ENCODE measurements at regions not wholly inside any gene's neighbourhood (a gene's known extent, or its start where the extent isn't known, plus 50 kb on each side); places are given as distances from the start of the nearest gene placed in this dataset.
"Not testable (repeated sequence)": the region's sequence is repeated elsewhere in the genome, so short reads cannot be mapped to it uniquely, and the experiment has no call there.

DNA sequence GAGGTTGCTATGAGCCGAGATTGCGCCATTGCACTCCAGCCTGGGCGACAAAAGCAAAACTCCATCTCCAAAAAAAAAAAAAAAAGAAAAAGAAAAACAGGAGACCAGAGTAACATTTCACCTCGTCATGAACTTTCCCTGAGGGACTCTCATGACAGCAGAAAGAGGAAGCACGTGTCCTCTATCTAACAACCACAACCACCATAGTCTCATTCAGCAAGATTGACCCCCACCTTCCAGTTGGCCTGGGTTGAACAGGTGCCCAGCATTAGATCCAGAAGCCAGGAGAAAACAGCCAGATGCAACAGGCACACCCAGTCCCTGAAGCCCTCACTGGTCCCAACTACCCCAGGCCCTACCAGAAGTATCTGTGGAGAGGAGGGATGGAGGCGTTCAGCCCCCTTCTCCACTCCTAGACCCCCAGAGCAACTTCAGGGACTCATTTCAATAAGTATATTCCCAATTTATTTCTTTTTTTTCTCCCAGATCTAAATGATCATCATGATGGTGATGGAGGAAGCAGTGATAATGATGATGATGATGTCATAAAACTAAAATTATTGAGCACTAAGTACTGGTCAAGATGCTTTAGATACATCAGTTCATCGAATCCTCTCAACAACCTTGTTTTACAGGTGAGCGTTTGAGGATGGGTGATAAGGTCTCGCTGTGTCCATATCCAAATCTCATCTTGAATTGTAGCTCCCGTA lies 235.0 kb downstream of the EFCAB11 start:
- peak overlapping the region; percentile 66 to 76 for H3K4me3 Mint-ChIP-seq
- ATAC-seq (replicated peaks) (peak; percentile 12), DNase-seq (peak in 1 of 3 experiments; percentile 12)
- no peaks in the 10 kb centered on the region for H3K27me3 Mint-ChIP-seq
- H3K9me3 Mint-ChIP-seq = peaks cover 0 to 1% of the 10 kb centered on the region in 2 donors
- H3K36me3 Mint-ChIP-seq (ENCODE audit: insufficient read depth) = peaks cover 18% of the 10 kb centered on the region
- peak overlapping the region; percentile 83 to 93 for H3K27ac Mint-ChIP-seq
- peaks cover 63 to 77% of the 10 kb centered on the region in 2 donors for H3K4me1 Mint-ChIP-seq (ENCODE audit: low read depth in 2 of 2)

DNA sequence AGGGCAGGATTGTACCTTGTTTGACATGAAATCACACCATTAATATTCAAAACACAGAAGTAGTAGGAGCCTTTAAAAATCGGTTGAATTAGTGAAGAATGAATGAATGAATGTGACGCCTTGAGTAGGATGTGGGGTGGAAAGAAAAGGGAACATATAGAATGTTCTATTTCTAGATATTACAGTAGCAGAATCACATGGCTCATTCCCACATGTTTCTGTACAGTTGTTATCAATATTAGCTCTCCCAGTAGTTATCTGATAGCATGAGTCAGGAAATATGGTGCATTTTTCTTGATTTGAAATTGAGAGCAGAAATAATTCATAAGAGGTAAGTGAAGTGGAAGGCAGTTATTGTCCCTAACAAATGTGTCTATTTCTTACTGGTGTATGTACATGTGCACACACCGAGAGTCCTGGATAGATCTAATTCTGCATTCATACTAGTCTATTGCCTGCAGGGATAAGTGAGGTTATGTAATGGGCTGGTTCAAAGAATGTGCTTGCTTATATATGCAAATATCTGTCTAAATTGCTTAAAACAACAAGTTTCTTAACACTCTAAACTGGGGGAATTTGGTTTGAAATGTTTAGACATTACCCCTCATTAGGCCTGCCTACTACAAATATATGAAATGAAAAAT lies 245.4 kb downstream of the EFCAB11 start:
- Mint-ChIP-seq H3K4me3 (no peak overlapping the region), H3K9me3 (peaks cover 5 to 6% of the 10 kb centered on the region in 2 donors), H3K36me3 (ENCODE audit: insufficient read depth) (no peaks in the 10 kb centered on the region), H3K4me1 (ENCODE audit: low read depth in 2 of 2) (peaks cover 5 to 16% of the 10 kb centered on the region in 2 donors), H3K27ac (no peak overlapping the region), H3K27me3 (no peaks in the 10 kb centered on the region)
- DNase-seq = no peak
- ATAC-seq (replicated peaks) = no peak

DNA sequence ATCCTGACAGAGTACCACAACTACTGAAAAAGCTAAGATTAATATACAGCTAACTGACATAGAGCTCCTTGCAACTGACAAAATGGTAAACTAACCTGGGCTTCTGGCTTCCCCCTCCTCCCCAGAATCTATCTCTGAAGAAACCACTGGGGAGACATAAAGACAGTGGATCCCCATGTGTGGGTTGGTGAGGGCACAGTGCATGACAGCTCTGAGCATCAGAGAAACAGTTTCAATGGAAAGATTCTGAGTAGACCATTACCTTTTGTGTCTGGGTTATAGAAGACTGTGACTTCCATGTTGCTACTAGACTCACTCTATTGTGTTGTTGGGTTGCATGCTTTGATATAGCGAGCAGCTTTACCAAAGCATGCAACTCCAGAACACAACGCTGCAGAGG lies 247.4 kb downstream of the EFCAB11 start:
- Mint-ChIP-seq H3K36me3 (ENCODE audit: insufficient read depth) (peaks cover 2% of the 10 kb centered on the region), H3K4me1 (ENCODE audit: low read depth in 2 of 2) (peaks cover 12 to 29% of the 10 kb centered on the region in 2 donors), H3K4me3 (no peak overlapping the region), H3K27ac (no peak overlapping the region), H3K27me3 (no peaks in the 10 kb centered on the region), H3K9me3 (peaks cover 5 to 6% of the 10 kb centered on the region in 2 donors)
- DNase-seq (no peak), ATAC-seq (replicated peaks) (no peak)

DNA sequence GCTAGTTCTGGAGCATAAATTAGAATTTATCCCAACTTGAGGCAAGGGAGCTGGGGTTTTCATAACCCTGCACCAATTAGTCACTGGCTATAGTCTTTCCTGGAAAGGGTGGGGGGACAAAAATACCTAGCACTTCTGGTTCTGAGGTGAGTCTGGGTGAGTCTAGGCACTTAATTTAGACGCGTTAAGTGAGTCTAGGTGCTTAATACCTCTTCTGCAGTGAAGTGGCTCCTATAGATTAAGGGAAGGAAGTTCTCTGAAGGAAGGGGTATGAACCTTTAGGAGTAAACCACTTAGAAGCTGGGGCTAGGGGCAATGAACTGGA lies 251.7 kb downstream of the EFCAB11 start:
- peaks cover 18% of the 10 kb centered on the region for H3K36me3 Mint-ChIP-seq (ENCODE audit: insufficient read depth)
- H3K27ac Mint-ChIP-seq = no peak overlapping the region

DNA sequence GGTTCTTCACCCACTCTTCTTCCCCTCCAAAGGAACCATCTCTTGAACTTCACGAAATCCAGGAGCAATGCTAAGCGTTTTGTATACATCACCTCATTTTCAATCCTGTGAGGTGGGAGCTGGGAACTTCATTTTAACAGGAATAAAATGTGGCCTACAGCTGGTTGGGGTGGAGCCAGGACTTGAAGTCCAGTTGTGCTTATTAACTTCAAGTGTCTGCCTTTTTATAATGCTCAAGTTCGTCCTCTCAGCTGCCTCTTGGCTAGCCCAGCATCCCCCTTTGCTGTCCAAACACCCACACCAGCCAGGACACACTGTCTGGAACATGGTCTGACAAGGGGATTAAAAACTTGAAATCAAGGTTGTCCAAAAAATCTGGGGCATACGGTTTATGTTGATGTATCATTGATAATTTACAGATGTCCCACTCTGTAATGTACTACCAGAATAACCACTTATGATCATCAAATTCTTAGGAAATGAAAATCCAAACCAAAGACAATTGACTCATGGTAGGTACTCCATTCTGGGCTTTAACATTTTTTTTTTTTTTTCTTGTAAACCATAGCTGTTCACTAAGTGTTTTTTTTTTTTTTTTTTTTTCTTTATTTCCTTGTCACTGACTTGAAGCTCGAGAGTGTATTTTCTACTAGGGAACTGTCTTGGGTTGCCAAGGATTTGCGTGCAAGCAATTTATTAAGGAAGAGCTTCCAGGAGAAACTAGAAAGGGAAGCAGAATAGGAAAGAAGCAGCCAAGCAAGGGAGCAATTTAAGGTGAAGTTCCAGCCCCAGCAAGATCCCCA lies 252.3 kb downstream of the EFCAB11 start:
- Mint-ChIP-seq H3K4me1 (ENCODE audit: low read depth in 2 of 2) (peaks cover 13 to 23% of the 10 kb centered on the region in 2 donors), H3K27ac (peak overlapping the region; percentile 93 to 96), H3K36me3 (ENCODE audit: insufficient read depth) (peaks cover 18% of the 10 kb centered on the region), H3K9me3 (no peaks in the 10 kb centered on the region), H3K27me3 (no peaks in the 10 kb centered on the region), H3K4me3 (peak overlapping the region; percentile 78 to 82)
- ATAC-seq (replicated peaks) = no peak
- no peak for DNase-seq

More for the DNA sequence above, 251.7 kb downstream of the EFCAB11 start:
- H3K4me1 Mint-ChIP-seq (ENCODE audit: low read depth in 2 of 2) = peaks cover 13 to 23% of the 10 kb centered on the region in 2 donors
- H3K4me3 Mint-ChIP-seq = no peak overlapping the region
- ATAC-seq (replicated peaks) = no peak
- DNase-seq = no peak
- H3K27me3 Mint-ChIP-seq = no peaks in the 10 kb centered on the region
- no peaks in the 10 kb centered on the region for H3K9me3 Mint-ChIP-seq

DNA sequence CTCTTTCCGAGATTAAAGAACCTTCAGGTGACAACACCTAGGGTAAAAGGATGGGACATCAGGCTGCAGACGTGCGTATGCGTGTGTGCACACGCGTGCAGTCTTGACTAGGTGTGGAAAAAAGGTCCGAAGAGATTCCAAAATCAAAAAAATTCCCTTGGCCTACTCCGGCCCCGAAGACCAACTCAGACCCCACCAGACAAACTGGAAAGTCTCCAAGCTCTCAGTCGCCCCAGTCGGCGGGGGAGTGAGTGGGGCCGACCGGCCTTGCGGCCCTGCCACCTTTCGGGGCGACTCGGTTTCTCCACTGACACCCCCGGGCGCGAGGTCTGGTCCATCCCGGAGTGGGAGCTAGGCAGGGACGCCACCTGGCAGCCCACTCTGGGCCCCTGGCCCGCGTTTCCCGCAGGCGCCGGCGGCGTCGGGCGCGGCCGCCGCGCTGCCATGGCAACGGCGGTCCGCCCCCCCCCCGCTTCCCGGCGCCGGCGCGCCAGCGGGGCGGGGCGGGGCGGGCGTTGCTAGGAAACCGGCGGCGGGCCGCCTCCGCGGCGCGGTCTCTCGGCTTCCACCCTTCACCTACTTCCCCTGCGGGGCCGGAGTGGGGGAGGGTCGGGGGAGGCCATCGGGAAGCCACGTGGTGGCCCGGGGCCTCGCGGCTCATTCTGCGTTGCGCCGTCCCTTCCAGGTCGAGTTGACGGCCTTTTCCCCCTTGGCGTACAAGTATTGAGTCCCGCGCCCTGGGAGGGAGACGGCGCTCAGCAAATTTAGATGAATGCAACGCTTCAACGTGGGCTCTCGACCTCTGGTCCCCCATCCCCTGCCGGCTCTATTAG lies 253.1 kb downstream of the EFCAB11 start:
- DNase-seq = peak; percentile 65 to 81 (median 76)
- H3K4me3 Mint-ChIP-seq = peak overlapping the region; percentile 78 to 82
- peak overlapping the region; percentile 93 to 96 for H3K27ac Mint-ChIP-seq
- peaks cover 14 to 21% of the 10 kb centered on the region in 2 donors for H3K4me1 Mint-ChIP-seq (ENCODE audit: low read depth in 2 of 2)
- no peaks in the 10 kb centered on the region for H3K9me3 Mint-ChIP-seq
- H3K27me3 Mint-ChIP-seq = no peaks in the 10 kb centered on the region
- H3K36me3 Mint-ChIP-seq (ENCODE audit: insufficient read depth) = peaks cover 18% of the 10 kb centered on the region
- peak; percentile 94 for ATAC-seq (replicated peaks)

DNA sequence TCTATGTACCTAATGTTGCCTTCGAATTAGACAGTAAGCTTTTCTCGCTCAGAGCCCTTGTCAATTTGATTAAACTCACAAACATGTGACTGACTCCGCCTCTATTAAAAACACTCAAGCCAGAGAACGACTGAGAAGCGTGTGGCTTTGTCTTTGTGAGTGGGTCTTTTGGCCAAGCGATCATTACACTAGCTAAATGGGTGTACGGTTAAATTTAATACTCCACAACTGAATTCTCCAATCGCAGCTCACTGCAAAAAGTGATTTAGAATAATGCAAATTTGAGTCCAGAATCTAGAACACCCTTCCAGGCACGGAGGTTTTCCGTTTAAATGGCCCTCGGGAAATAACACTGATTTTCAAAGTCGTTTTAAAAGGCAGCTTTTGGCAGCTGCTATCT lies 253.7 kb downstream of the EFCAB11 start:
- H3K4me3 Mint-ChIP-seq = peak overlapping the region; percentile 54 to 82
- DNase-seq = no peak
- peaks cover 14 to 15% of the 10 kb centered on the region in 2 donors for H3K4me1 Mint-ChIP-seq (ENCODE audit: low read depth in 2 of 2)
- peaks cover 18% of the 10 kb centered on the region for H3K36me3 Mint-ChIP-seq (ENCODE audit: insufficient read depth)
- H3K9me3 Mint-ChIP-seq = no peaks in the 10 kb centered on the region
- H3K27ac Mint-ChIP-seq = peak overlapping the region in 1 of 2 donors; percentile 35
- no peaks in the 10 kb centered on the region for H3K27me3 Mint-ChIP-seq
- ATAC-seq (replicated peaks) = no peak

DNA sequence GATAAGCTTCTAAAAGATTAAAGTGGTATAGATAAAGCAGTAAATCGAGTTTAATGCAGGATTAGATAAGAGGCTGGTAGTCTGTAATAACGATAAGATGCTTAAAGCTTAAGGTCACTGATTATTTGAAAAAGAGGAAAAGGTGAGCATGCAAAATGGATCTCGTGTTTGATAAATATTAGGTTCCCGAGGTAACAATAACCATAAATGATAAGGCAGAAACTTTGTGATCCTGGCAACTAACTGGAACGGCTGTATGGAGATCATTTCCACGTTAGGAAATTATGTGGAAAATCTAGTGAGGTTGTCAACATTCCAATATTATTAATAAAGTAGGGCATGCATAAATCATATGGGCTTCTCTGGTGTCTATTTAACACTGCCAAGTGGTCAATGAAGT lies 255.5 kb downstream of the EFCAB11 start:
- no peaks in the 10 kb centered on the region for H3K27me3 Mint-ChIP-seq
- ATAC-seq (replicated peaks) = no peak
- DNase-seq = no peak
- no peak overlapping the region for H3K27ac Mint-ChIP-seq
- no peak overlapping the region for H3K4me3 Mint-ChIP-seq
- H3K9me3 Mint-ChIP-seq = no peaks in the 10 kb centered on the region
- peaks cover 13 to 14% of the 10 kb centered on the region in 2 donors for H3K4me1 Mint-ChIP-seq (ENCODE audit: low read depth in 2 of 2)
- H3K36me3 Mint-ChIP-seq (ENCODE audit: insufficient read depth) = peaks cover 18% of the 10 kb centered on the region

DNA sequence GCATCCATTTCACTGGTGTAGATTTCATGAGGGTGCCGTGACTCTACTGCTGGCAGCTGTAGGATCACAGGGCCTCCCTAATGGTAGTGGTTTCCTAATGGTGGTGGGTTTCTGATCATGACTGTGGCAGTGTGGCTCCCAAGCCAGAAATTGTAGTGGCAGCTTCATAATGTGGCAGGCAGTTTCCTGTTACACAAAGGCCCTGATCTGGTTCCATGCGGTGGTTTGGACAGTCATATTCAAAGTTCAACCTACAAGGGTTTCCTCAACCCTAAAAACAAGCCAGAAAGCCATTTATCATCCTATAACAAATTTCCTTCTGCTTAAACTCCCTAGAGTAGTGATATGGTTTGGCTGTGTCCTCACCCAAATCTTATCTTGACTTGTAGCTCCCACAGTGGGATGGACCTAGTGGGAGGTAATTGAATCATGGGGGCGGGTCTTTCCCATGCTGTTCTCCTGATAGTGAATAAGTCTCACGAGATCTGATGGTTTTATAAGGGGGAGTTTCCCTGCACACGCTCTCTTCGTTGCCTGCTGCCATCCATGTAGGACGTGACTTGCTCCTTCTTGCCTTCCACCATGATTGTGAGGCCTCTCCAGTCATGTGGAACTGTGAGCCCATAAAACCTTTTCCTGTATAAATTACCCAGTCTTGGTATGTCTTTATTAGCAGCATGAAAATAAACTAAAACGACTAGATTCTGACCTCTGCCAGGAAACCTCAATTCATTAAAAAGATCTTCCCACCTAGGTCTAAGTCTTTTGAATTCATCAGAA lies 257.1 kb downstream of the EFCAB11 start:
- ATAC-seq (replicated peaks) = no peak
- DNase-seq = no peak
- Mint-ChIP-seq H3K27me3 (no peaks in the 10 kb centered on the region), H3K4me3 (no peak overlapping the region), H3K9me3 (no peaks in the 10 kb centered on the region), H3K4me1 (ENCODE audit: low read depth in 2 of 2) (peaks cover 2 to 7% of the 10 kb centered on the region in 2 donors), H3K27ac (no peak overlapping the region), H3K36me3 (ENCODE audit: insufficient read depth) (peaks cover 18% of the 10 kb centered on the region)

DNA sequence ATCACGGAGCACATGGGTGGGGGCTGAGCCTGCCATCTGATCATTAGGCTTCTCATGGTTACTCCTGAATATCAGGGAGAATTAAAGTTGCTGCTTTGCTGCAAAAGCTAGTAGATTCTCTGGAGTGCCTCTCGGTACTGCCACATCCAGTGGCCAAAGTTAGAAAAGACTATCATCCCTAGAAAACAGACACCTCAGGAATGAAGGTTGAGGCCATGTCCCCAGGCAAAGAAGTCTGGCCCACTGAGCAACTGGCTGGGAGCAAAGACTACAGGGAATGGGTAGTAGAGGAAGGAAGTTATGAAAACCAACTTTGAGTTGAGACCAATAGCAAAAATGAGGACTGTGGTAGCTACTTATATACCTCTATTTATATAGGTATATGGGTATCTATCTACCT lies 258.7 kb downstream of the EFCAB11 start:
- ATAC-seq (replicated peaks) = no peak
- H3K36me3 Mint-ChIP-seq (ENCODE audit: insufficient read depth) = peaks cover 4% of the 10 kb centered on the region
- H3K27ac Mint-ChIP-seq = peak overlapping the region in 1 of 2 donors; percentile 54

DNA sequence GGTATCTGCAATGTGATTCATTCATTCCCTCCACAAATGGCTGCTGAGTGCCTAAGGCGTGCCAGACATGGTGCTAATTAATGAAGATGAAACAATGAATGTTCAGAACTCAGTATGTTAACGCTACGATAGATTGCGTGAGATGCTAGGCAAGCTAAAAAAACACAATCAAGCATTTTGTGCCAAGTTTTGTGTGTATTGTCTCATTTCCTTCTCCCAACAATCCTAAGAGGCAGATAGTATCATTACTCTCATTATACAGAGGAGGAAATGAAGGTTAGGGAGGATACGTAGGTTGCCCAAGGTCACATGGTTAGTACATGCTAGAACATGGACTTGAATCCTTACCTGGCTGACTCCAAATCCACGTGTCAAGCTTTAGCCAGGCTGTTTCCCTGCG lies 264.4 kb downstream of the EFCAB11 start:
- Mint-ChIP-seq H3K4me3 (no peak overlapping the region), H3K27ac (no peak overlapping the region), H3K9me3 (peaks cover 2 to 14% of the 10 kb centered on the region in 2 donors), H3K27me3 (no peaks in the 10 kb centered on the region), H3K4me1 (ENCODE audit: low read depth in 2 of 2) (peaks cover 0 to 6% of the 10 kb centered on the region in 2 donors), H3K36me3 (ENCODE audit: insufficient read depth) (no peaks in the 10 kb centered on the region)
- DNase-seq (no peak), ATAC-seq (replicated peaks) (no peak)

More for the DNA sequence above, 258.7 kb downstream of the EFCAB11 start:
- no peak for DNase-seq
- H3K27me3 Mint-ChIP-seq = no peaks in the 10 kb centered on the region
- H3K4me1 Mint-ChIP-seq (ENCODE audit: low read depth in 2 of 2) = peaks cover 0 to 2% of the 10 kb centered on the region in 2 donors
- no peaks in the 10 kb centered on the region for H3K9me3 Mint-ChIP-seq
- no peak overlapping the region for H3K4me3 Mint-ChIP-seq

DNA sequence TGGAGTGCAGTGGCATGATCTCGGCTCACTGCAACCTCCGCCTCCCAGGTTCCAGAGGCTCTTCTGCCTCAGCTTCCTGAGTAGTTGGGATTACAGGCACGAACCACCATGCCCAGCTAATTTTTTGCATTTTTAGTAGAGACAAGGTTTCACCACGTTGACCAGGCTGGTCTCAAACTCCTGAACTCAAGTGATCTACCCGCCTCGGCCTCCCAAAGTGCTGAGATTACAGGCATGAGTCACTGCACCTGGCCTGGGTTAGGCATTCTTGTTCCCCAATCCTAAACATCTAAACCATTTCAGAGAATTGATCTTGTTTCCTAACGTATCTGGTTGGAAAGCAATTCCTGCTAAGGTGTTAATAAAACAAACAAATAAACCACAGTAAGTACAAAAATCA lies 264.8 kb downstream of the EFCAB11 start:
- ATAC-seq (replicated peaks); H3K4me1 Mint-ChIP-seq (ENCODE audit: low read depth in 2 of 2); H3K27me3 Mint-ChIP-seq; H3K36me3 Mint-ChIP-seq (ENCODE audit: insufficient read depth); DNase-seq; H3K4me3 Mint-ChIP-seq; H3K27ac Mint-ChIP-seq: not testable (repeated sequence)
- peaks cover 2 to 14% of the 10 kb centered on the region in 2 donors for H3K9me3 Mint-ChIP-seq

Measured in effector memory CD8-positive, alpha-beta T cell (primary cell).